IMR-90 (cell line): ENCODE measurements at regions not wholly inside any gene's neighbourhood (a gene's known extent, or its start where the extent isn't known, plus 50 kb on each side); places are given as distances from the start of the nearest gene placed in this dataset.

ENCODE experiments used
- ATAC-seq: fragments of 200-7000 bp; cut with Tn5 transposase; 2 replicates; pipeline ENCODE4 v1.9.1; 2020; ENCODE audit warnings: low read depth, mild to moderate bottlenecking, moderate library complexity
- BruUV-seq: library from RNA; stranded (reverse); fragments of 400-500 nt; replicated peaks from 2 replicates; lab custom pipeline; 2021; lab: Mats Ljungman, UMichigan
- CTCF ChIA-PET: fragments of 300-600 bp; formaldehyde crosslinking; extraction: SDS; loops from one replicate; lab custom pipeline; 2021; ENCODE audit warnings: antibody characterized with exemption; lab: Yijun Ruan, JAX
- POLR2A ChIA-PET: fragments of 300-600 bp; sonication (Branson Sonifier 250); formaldehyde crosslinking; loops from one replicate; lab custom pipeline; 2022; ENCODE audit warnings: antibody characterized with exemption; ENCODE audit not compliant: unreplicated experiment; lab: Charles Lee
- DNase-seq: peaks from one replicate; pipeline ENCODE4 v3.0.0; 2013
- H2AFZ ChIP-seq: replicated peaks from 2 replicates; pipeline ENCODE3; 2013; ENCODE audit warnings: low read length, mild to moderate bottlenecking; ENCODE audit not compliant: poor library complexity
- H2AK5ac ChIP-seq: 2 replicates; pipeline ENCODE4 v1.6.1; 2013; ENCODE audit warnings: low read depth, low read length, inconsistent platforms
- H2AK9ac ChIP-seq: replicated peaks from 2 replicates; pipeline ENCODE3; 2013; ENCODE audit warnings: mild to moderate bottlenecking, low read depth, low read length, moderate library complexity; ENCODE audit not compliant: poor library complexity
- H2BK120ac ChIP-seq: 2 replicates; pipeline ENCODE4 v1.6.1; 2013; ENCODE audit warnings: low read depth, low read length, inconsistent platforms
- H2BK15ac ChIP-seq: 3 replicates; pipeline ENCODE4 v1.6.1; 2013; ENCODE audit warnings: low read depth, low read length, inconsistent platforms
- H2BK20ac ChIP-seq: 2 replicates; pipeline ENCODE4 v1.6.1; 2013; ENCODE audit warnings: low read depth, mild to moderate bottlenecking, inconsistent platforms, low read length, moderate library complexity
- H2BK5ac ChIP-seq: 2 replicates; pipeline ENCODE4 v1.6.1; 2013; ENCODE audit warnings: mild to moderate bottlenecking, low read depth, low read length, inconsistent platforms; ENCODE audit not compliant: poor library complexity, severe bottlenecking
- H3K14ac ChIP-seq: replicated peaks from 2 replicates; pipeline ENCODE4 v1.6.1; 2013; ENCODE audit warnings: low read depth, low read length, inconsistent platforms
- H3K18ac ChIP-seq: 2 replicates; pipeline ENCODE4 v1.6.1; 2013; ENCODE audit warnings: low read depth, low read length, control low read depth
- H3K23ac ChIP-seq: 2 replicates; pipeline ENCODE4 v1.6.1; 2013; ENCODE audit warnings: low read depth, low read length, inconsistent platforms
- H3K27ac ChIP-seq: 2 replicates; pipeline ENCODE4 v1.5.1; 2013; ENCODE audit warnings: mild to moderate bottlenecking, control low read depth, low read length; ENCODE audit not compliant: insufficient read depth
- H3K27me3 ChIP-seq: 2 replicates; pipeline ENCODE4 v1.6.1; 2013; ENCODE audit warnings: low read length; ENCODE audit not compliant: control insufficient read depth, insufficient read depth
- H3K36me3 ChIP-seq: 2 replicates; pipeline ENCODE4 v1.6.1; 2013; ENCODE audit warnings: low read length, mixed read lengths; ENCODE audit not compliant: control insufficient read depth, insufficient read depth
- H3K4ac ChIP-seq: 2 replicates; pipeline ENCODE4 v1.6.1; 2013; ENCODE audit warnings: low read depth, low read length, inconsistent platforms
- H3K4me1 ChIP-seq: 2 replicates; pipeline ENCODE4 v1.6.1; 2013; ENCODE audit warnings: low read length, mixed read lengths; ENCODE audit not compliant: control insufficient read depth, insufficient read depth
- H3K4me2 ChIP-seq: 2 replicates; pipeline ENCODE4 v1.6.1; 2013; ENCODE audit warnings: low read depth, mild to moderate bottlenecking, control low read depth, low read length, moderate library complexity
- H3K4me3 ChIP-seq: 2 replicates; pipeline ENCODE4 v1.5.1; 2013; ENCODE audit warnings: low read depth, mild to moderate bottlenecking, control low read depth, low read length, moderate library complexity; ENCODE audit not compliant: insufficient read depth
- H3K56ac ChIP-seq: 2 replicates; pipeline ENCODE4 v1.6.1; 2013; ENCODE audit warnings: low read length, inconsistent platforms; ENCODE audit not compliant: insufficient read depth; ENCODE audit errors: extremely low read depth
- H3K79me1 ChIP-seq, 2 experiments: 2 replicates each; pipeline ENCODE4 v1.6.1; 2013; ENCODE audit warnings: low read length in 2 of 2, inconsistent platforms in 1 of 2, low read depth in 1 of 2
- H3K9ac ChIP-seq: 2 replicates; pipeline ENCODE4 v1.6.1; 2013; ENCODE audit warnings: low read depth, low read length, control low read depth
- H3K9me1 ChIP-seq: 2 replicates; pipeline ENCODE4 v1.6.1; 2013; ENCODE audit warnings: low read length, inconsistent platforms; ENCODE audit not compliant: insufficient read depth
- H3K9me3 ChIP-seq: 2 replicates; pipeline ENCODE4 v1.6.1; 2013; ENCODE audit warnings: low read length; ENCODE audit not compliant: control insufficient read depth, insufficient read depth
- H4K20me1 ChIP-seq: 2 replicates; pipeline ENCODE4 v1.6.1; 2013; ENCODE audit warnings: low read length, inconsistent platforms; ENCODE audit not compliant: insufficient read depth
- H4K5ac ChIP-seq: 2 replicates; pipeline ENCODE4 v1.6.1; 2013; ENCODE audit warnings: mild to moderate bottlenecking, low read depth, low read length, control low read depth
- H4K8ac ChIP-seq, 2 experiments: 2 replicates each; pipeline ENCODE4 v1.6.1; 2013; ENCODE audit warnings: low read depth in 2 of 2, low read length in 2 of 2, control low read depth in 1 of 2, inconsistent platforms in 1 of 2
- H4K91ac ChIP-seq: 2 replicates; pipeline ENCODE4 v1.6.1; 2013; ENCODE audit warnings: low read depth, low read length, inconsistent platforms; ENCODE audit not compliant: insufficient read depth
- CEBPB ChIP-seq: IDR thresholded peaks from 2 replicates; pipeline ENCODE4 v1.6.1; 2012; ENCODE audit warnings: low read depth, low read length, improper control_type of control experiment
- MAZ ChIP-seq: IDR thresholded peaks from 2 replicates; pipeline ENCODE4 v1.6.1; 2012; ENCODE audit warnings: low read depth, mild to moderate bottlenecking, low read length, improper control_type of control experiment, moderate library complexity, borderline replicate concordance
- WGBS, 2 experiments: methylation state at CpG; one replicate each; pipeline versions ENCODE4 v1.1.5 to v1.1.7; 2013; ENCODE audit warnings: missing lambda C conversion rate in 2 of 2; ENCODE audit not compliant: insufficient read length in 1 of 2; ENCODE audit errors: extremely low coverage in 2 of 2; 5-methylcytosine and 5-hydroxymethylcytosine counted together
- dilution Hi-C: fragments of 300-500 bp; cut with HindIII; formaldehyde crosslinking; loops from one replicate; pipeline ENCODE4 v1.14.3; 2018; ENCODE audit warnings: low sequenced_read_pairs; ENCODE audit not compliant: unreplicated experiment
- in situ Hi-C: fragments of 300-500 bp; cut with MboI; formaldehyde crosslinking; loops from 3 replicates; pipeline ENCODE4 v1.14.3; 2019; ENCODE audit warnings: low sequenced_read_pairs, inconsistent platforms, mixed read lengths
- intact Hi-C: fragments of 100-400 bp; cut with micrococcal nuclease; formaldehyde crosslinking; loops from 2 replicates; pipeline ENCODE4 v1.10.0; 2022

GRCh38 chr2:150107816-150108215 is 379.7 kb downstream of the RND3 start:
- in situ Hi-C loops = no loop called here
- no peak overlapping the region for H2AFZ ChIP-seq
- no peak overlapping the region for H3K23ac ChIP-seq
- H3K9me3 ChIP-seq = no peaks in the 10 kb centered on the region; the same call in 1 of the 2 replicates
- H3K4me1 ChIP-seq = 0 out of 2 replicates have a peak, but pooled peaks cover 3% of the 10 kb centered on the region
- no peak for ATAC-seq
- no peak for DNase-seq
- ChIA-PET POLR2A (no interaction called here), CTCF (no interaction called here)
- BruUV-seq = no TSS peak
- no peaks in the 10 kb centered on the region for H3K36me3 ChIP-seq
- no peak overlapping the region for H3K27ac ChIP-seq
- WGBS, 2 experiments = no CpG with 5 or more reads among the region's 2 CpGs
- H3K4ac ChIP-seq = no peak overlapping the region
- no peak overlapping the region for H3K56ac ChIP-seq
- no peak overlapping the region for H2AK5ac ChIP-seq
- no peak overlapping the region for H3K4me2 ChIP-seq
- no peak overlapping the region for H2BK20ac ChIP-seq
- no peak overlapping the region for H3K4me3 ChIP-seq
- no peak overlapping the region for H4K8ac ChIP-seq
- TF ChIP-seq CEBPB = peak; percentile 61
- TF ChIP-seq MAZ = no peak
- no peak overlapping the region for H4K5ac ChIP-seq
- H3K9me1 ChIP-seq = peaks cover 2% of the 10 kb centered on the region; the same call in 1 of the 2 replicates
- no peaks in the 10 kb centered on the region for H3K27me3 ChIP-seq
- H2BK120ac ChIP-seq = no peak overlapping the region
- no peak overlapping the region for H2BK5ac ChIP-seq
- intact Hi-C loops = no loop called here
- no peaks in the 10 kb centered on the region for H3K79me1 ChIP-seq
- H4K91ac ChIP-seq = no peak overlapping the region
- no peak overlapping the region for H3K9ac ChIP-seq
- H3K18ac ChIP-seq = no peak overlapping the region
- dilution Hi-C loops = no loop called here
- H4K20me1 ChIP-seq = no peaks in the 10 kb centered on the region
- H3K14ac ChIP-seq = no peak overlapping the region
- H2AK9ac ChIP-seq = no peak overlapping the region
- no peak overlapping the region for H2BK15ac ChIP-seq
